ENCODE measurements at regions not wholly inside any gene's neighbourhood (a gene's known extent, or its start where the extent isn't known, plus 50 kb on each side); places are given as distances from the start of the nearest gene placed in this dataset.

GRCh38 chr9:80755586-80755985, 933.8 kb downstream of the TLE1 start:
- TF ChIP-seq EZH2 (IDR thresholded peaks at IDR 0.05) (no peak), CTCF (IDR thresholded peaks at IDR 0.05) (no peak), EZH2phosphoT487 (IDR thresholded peaks at IDR 0.05) (no peak)

Data from neural progenitor cell (in vitro differentiated cells).